ENCODE measurements at regions not wholly inside any gene's neighbourhood (a gene's known extent, or its start where the extent isn't known, plus 50 kb on each side); places are given as distances from the start of the nearest gene placed in this dataset.

GRCh38 chr14:51482102-51482501 is 169.6 kb upstream of the FRMD6 start:
- Histone ChIP-seq H3K4me3 (ENCODE audit: low read length) (no peak overlapping the region), H3K4me2 (ENCODE audit: low read length) (no peak overlapping the region), H3K9me2 (replicated peaks; ENCODE audit: control insufficient read depth, low read length) (no peaks in the 10 kb centered on the region), H3K9me3 (ENCODE audit: control insufficient read depth, insufficient read depth, low read length) (no peaks in the 10 kb centered on the region), H3K36me3 (ENCODE audit: control insufficient read depth, low read length) (no peaks in the 10 kb centered on the region), H3K27ac (ENCODE audit: low read depth, low read length) (no peak overlapping the region), H3F3A (ENCODE audit: control insufficient read depth, insufficient read depth) (no peaks in the 10 kb centered on the region), H3K79me2 (ENCODE audit: control insufficient read depth, low read length) (no peaks in the 10 kb centered on the region), H3K4me1 (ENCODE audit: control insufficient read depth, low read length) (no peaks in the 10 kb centered on the region), H3K27me3 (ENCODE audit: control insufficient read depth, low read length) (no peaks in the 10 kb centered on the region), H4K20me1 (ENCODE audit: control insufficient read depth, insufficient read depth, low read depth, low read length) (no peaks in the 10 kb centered on the region)
- no peak for TF ChIP-seq CTCF (IDR thresholded peaks at IDR 0.05; ENCODE audit: low read depth, low read length, poor library complexity, severe bottlenecking)
- TF ChIP-seq EZH2phosphoT487 (IDR thresholded peaks at IDR 0.05; ENCODE audit: borderline replicate concordance, low read length), result no peak

DNA sequence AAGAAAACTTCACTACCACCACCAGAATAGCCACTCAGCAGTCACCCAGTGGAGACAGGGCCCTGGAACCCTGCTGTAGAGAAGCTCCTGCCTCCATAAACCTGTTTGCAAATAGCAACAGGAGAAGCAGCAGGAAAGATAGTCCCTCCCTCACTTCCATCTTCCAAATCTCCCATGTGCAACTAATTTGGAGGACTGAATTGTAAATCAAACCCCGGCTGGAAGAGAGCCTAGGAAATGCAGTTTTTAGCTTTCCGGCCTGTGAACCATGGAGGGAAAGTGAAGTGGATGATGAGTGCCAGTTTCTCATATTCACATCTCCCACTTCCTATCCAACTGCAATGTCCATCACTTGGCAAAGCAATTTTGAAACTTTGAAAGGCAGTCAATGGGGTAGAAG is 167.2 kb upstream of the FRMD6 start:
- no peaks in the 10 kb centered on the region for H3K9me2 ChIP-seq (replicated peaks; ENCODE audit: control insufficient read depth, low read length)
- no peak overlapping the region for H3K4me3 ChIP-seq (ENCODE audit: low read length)
- no peaks in the 10 kb centered on the region for H3K9me3 ChIP-seq (ENCODE audit: control insufficient read depth, insufficient read depth, low read length)
- H3K4me1 ChIP-seq (ENCODE audit: control insufficient read depth, low read length), result no peaks in the 10 kb centered on the region
- TF ChIP-seq CTCF (IDR thresholded peaks at IDR 0.05; ENCODE audit: low read depth, low read length, poor library complexity, severe bottlenecking) (no peak), EZH2phosphoT487 (IDR thresholded peaks at IDR 0.05; ENCODE audit: borderline replicate concordance, low read length) (no peak)
- no peak overlapping the region for H3K4me2 ChIP-seq (ENCODE audit: low read length)
- no peak overlapping the region for H3K27ac ChIP-seq (ENCODE audit: low read depth, low read length)
- no peaks in the 10 kb centered on the region for H3K27me3 ChIP-seq (ENCODE audit: control insufficient read depth, low read length)
- H3F3A ChIP-seq (ENCODE audit: control insufficient read depth, insufficient read depth), result no peaks in the 10 kb centered on the region
- no peaks in the 10 kb centered on the region for H3K79me2 ChIP-seq (ENCODE audit: control insufficient read depth, low read length)
- no peaks in the 10 kb centered on the region for H4K20me1 ChIP-seq (ENCODE audit: control insufficient read depth, insufficient read depth, low read depth, low read length)
- H3K36me3 ChIP-seq (ENCODE audit: control insufficient read depth, low read length), result no peaks in the 10 kb centered on the region

GRCh38 chr14:51485733-51486132 is 166.0 kb upstream of the FRMD6 start:
- no peaks in the 10 kb centered on the region for H3K36me3 ChIP-seq (ENCODE audit: control insufficient read depth, low read length)

More at GRCh38 chr14:51485733-51486132, 166.0 kb upstream of the FRMD6 start:
- Histone ChIP-seq H3K27ac (ENCODE audit: low read depth, low read length) (no peak overlapping the region), H3K79me2 (ENCODE audit: control insufficient read depth, low read length) (no peaks in the 10 kb centered on the region), H3K9me2 (replicated peaks; ENCODE audit: control insufficient read depth, low read length) (no peaks in the 10 kb centered on the region), H3K27me3 (ENCODE audit: control insufficient read depth, low read length) (no peaks in the 10 kb centered on the region), H3K4me2 (ENCODE audit: low read length) (no peak overlapping the region), H3K4me1 (ENCODE audit: control insufficient read depth, low read length) (no peaks in the 10 kb centered on the region), H3K9me3 (ENCODE audit: control insufficient read depth, insufficient read depth, low read length) (no peaks in the 10 kb centered on the region), H4K20me1 (ENCODE audit: control insufficient read depth, insufficient read depth, low read depth, low read length) (no peaks in the 10 kb centered on the region), H3F3A (ENCODE audit: control insufficient read depth, insufficient read depth) (no peaks in the 10 kb centered on the region), H3K4me3 (ENCODE audit: low read length) (no peak overlapping the region)
- TF ChIP-seq CTCF (IDR thresholded peaks at IDR 0.05; ENCODE audit: low read depth, low read length, poor library complexity, severe bottlenecking) (no peak), EZH2phosphoT487 (IDR thresholded peaks at IDR 0.05; ENCODE audit: borderline replicate concordance, low read length) (no peak)

Measured in DOHH2 (cell line).